Ascending aorta (tissue), 2 donors: ENCODE measurements at regions not wholly inside any gene's neighbourhood (a gene's known extent, or its start where the extent isn't known, plus 50 kb on each side); places are given as distances from the start of the nearest gene placed in this dataset.

ENCODE experiments used
- DNase-seq, 2 donors: peaks; one replicate each; pipeline ENCODE4 v3.0.0-alpha.2; 2019; ENCODE audit warnings: low spot score in 2 of 2
- H3K27ac ChIP-seq, 2 donors: fragments of 200-600 bp; sonication (generic); one replicate each; pipeline ENCODE4 v1.5.1; 2016 to 2017; ENCODE audit warnings: mild to moderate bottlenecking in 1 of 2
- H3K27me3 ChIP-seq: fragments of 200-600 bp; sonication (generic); one replicate; pipeline ENCODE4 v1.5.1; 2017
- H3K36me3 ChIP-seq, 2 donors: fragments of 200-600 bp; sonication (generic); one replicate each; pipeline ENCODE4 v1.5.1; 2016
- H3K4me1 ChIP-seq, 2 donors: fragments of 200-600 bp; sonication (generic); one replicate each; pipeline ENCODE4 v1.5.1; 2016 to 2017; ENCODE audit warnings: mild to moderate bottlenecking in 1 of 2
- H3K4me3 ChIP-seq, 2 donors: fragments of 200-600 bp; sonication (generic); one replicate each; pipeline ENCODE4 v1.5.1; 2016 to 2017; ENCODE audit warnings: mild to moderate bottlenecking in 1 of 2
- H3K9me3 ChIP-seq, 2 donors: fragments of 200-600 bp; sonication (generic); one replicate each; pipeline ENCODE4 v1.5.1; 2016
- CTCF ChIP-seq, 3 experiments: fragments of 200-600 bp in 2 of 3; fragments of 450-650 bp in 1 of 3; sonication (generic) in 2 of 3; IDR thresholded peaks; one replicate each; pipeline ENCODE4 v1.5.1; 2016 to 2019; ENCODE audit warnings: antibody characterized with exemption in 3 of 3, mild to moderate bottlenecking in 1 of 3, moderate library complexity in 1 of 3
- intact Hi-C: fragments of 100-400 bp; cut with DNase I; formaldehyde crosslinking; loops from one replicate; pipeline ENCODE4 v1.15.1; 2023

GRCh38 chr2:64863097-64863820 lies 125.9 kb upstream of the SLC1A4 start:
- H3K36me3 ChIP-seq, result no peaks in the 10 kb centered on the region

GRCh38 chr2:64865073-64865830 lies 123.9 kb upstream of the SLC1A4 start:
- peak overlapping the region; percentile 71 to 75 for H3K4me3 ChIP-seq
- intact Hi-C loops, result loop anchor here (1.0 to 10.0 kb wide), 4 partner anchors 219 to 534 kb away; partner anchors contain the start of genes AFTPH and LGALSL
- DNase-seq, result peak in 1 of 2 donors; percentile 84

More at GRCh38 chr2:64863097-64863820, 125.9 kb upstream of the SLC1A4 start:
- no peaks in the 10 kb centered on the region for H3K9me3 ChIP-seq
- no peak for DNase-seq
- H3K4me1 ChIP-seq, result peaks cover 8 to 21% of the 10 kb centered on the region in 2 donors
- no peak for TF ChIP-seq CTCF (IDR thresholded peaks at IDR 0.05)
- intact Hi-C loops, result loop anchor here (10.0 kb wide), 1 partner anchor 408 kb away; the partner anchor contains the start of gene LGALSL
- H3K4me3 ChIP-seq, result no peak overlapping the region
- no peak overlapping the region for H3K27ac ChIP-seq
- no peaks in the 10 kb centered on the region for H3K27me3 ChIP-seq

GRCh38 chr2:64865831-64866345 lies 123.3 kb upstream of the SLC1A4 start:
- TF ChIP-seq CTCF (IDR thresholded peaks at IDR 0.05), result no peak
- intact Hi-C loops, result loop anchor here (1.0 to 10.0 kb wide), 5 partner anchors 220 to 535 kb away; partner anchors contain the start of genes AFTPH and LGALSL
- Histone ChIP-seq H3K4me3 (peak overlapping the region; percentile 71 to 75), H3K27me3 (no peaks in the 10 kb centered on the region), H3K4me1 (peaks cover 0 to 4% of the 10 kb centered on the region in 2 donors), H3K9me3 (no peaks in the 10 kb centered on the region), H3K36me3 (no peaks in the 10 kb centered on the region), H3K27ac (no peak overlapping the region)
- no peak for DNase-seq

More at GRCh38 chr2:64865073-64865830, 123.9 kb upstream of the SLC1A4 start:
- Histone ChIP-seq H3K27ac (peak overlapping the region; percentile 80 to 82), H3K4me1 (peaks cover 0 to 4% of the 10 kb centered on the region in 2 donors), H3K36me3 (no peaks in the 10 kb centered on the region), H3K27me3 (no peaks in the 10 kb centered on the region), H3K9me3 (no peaks in the 10 kb centered on the region)
- peak; percentile 41 to 98 (median 47) for TF ChIP-seq CTCF (IDR thresholded peaks at IDR 0.05)

GRCh38 chr2:64866797-64867196 lies 122.4 kb upstream of the SLC1A4 start:
- Histone ChIP-seq H3K36me3 (no peaks in the 10 kb centered on the region), H3K9me3 (no peaks in the 10 kb centered on the region), H3K4me3 (no peak overlapping the region), H3K27ac (no peak overlapping the region), H3K27me3 (no peaks in the 10 kb centered on the region), H3K4me1 (peaks cover 0 to 4% of the 10 kb centered on the region in 2 donors)
- TF ChIP-seq CTCF (IDR thresholded peaks at IDR 0.05), result no peak
- DNase-seq, result no peak
- intact Hi-C loops, result loop anchor here (2.0 to 10.0 kb wide), 3 partner anchors 280 to 412 kb away; partner anchors contain the start of genes AFTPH and LGALSL

GRCh38 chr2:64867253-64867996 lies 121.8 kb upstream of the SLC1A4 start:
- no peak for DNase-seq
- H3K27me3 ChIP-seq, result no peaks in the 10 kb centered on the region
- no peak overlapping the region for H3K27ac ChIP-seq
- intact Hi-C loops, result loop anchor here (2.0 to 10.0 kb wide), 3 partner anchors 281 to 413 kb away; partner anchors contain the start of genes AFTPH and LGALSL
- no peaks in the 10 kb centered on the region for H3K36me3 ChIP-seq
- H3K9me3 ChIP-seq, result no peaks in the 10 kb centered on the region
- H3K4me3 ChIP-seq, result no peak overlapping the region
- H3K4me1 ChIP-seq, result peaks cover 0 to 4% of the 10 kb centered on the region in 2 donors
- no peak for TF ChIP-seq CTCF (IDR thresholded peaks at IDR 0.05)
